HG03575 (cell line): ENCODE measurements at regions not wholly inside any gene's neighbourhood (a gene's known extent, or its start where the extent isn't known, plus 50 kb on each side); places are given as distances from the start of the nearest gene placed in this dataset.

Experiments
- ATAC-seq: cut with Tn5 transposase; IDR thresholded peaks from one replicate; pipeline ENCODE4 v1.9.1; 2021; ENCODE audit not compliant: unreplicated experiment, insufficient number of reproducible peaks, low FRiP score; ENCODE audit errors: extremely low read depth

GRCh38 chr5:74289238-74289637 is 351.3 kb downstream of the ENC1 start:
- ATAC-seq: no peak

DNA sequence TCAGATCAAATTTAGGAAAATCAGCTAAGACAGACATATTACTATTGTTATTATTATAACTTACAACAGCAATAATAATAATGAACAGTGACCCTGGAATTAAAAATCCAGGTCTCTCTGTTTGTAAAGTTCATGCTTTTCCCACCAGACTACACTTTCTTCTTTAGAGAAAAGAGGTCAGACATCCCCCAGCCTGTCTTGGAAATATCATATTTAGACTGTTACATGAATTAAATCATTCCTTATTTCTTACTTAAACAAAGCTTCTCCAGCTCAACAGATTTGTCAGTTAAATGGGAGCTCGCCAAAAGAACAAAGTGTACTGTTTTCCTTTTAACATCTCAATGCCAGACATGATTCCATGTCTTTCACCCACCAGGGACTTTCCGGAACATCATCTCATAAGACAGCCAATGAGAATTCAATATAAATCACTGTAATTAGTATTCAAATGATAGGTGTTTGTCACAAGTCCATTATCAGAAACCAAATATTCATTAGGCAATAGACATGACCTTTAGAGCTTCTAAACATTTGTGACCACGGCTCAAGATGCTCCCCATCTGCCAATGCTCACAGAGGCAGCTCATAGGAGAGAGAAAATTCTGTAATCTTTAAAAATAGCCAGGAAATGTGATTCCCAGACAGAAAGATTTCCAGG is 351.9 kb downstream of the ENC1 start:
- no peak for ATAC-seq

GRCh38 chr5:74288038-74288437 is 352.5 kb downstream of the ENC1 start:
- ATAC-seq: no peak

DNA sequence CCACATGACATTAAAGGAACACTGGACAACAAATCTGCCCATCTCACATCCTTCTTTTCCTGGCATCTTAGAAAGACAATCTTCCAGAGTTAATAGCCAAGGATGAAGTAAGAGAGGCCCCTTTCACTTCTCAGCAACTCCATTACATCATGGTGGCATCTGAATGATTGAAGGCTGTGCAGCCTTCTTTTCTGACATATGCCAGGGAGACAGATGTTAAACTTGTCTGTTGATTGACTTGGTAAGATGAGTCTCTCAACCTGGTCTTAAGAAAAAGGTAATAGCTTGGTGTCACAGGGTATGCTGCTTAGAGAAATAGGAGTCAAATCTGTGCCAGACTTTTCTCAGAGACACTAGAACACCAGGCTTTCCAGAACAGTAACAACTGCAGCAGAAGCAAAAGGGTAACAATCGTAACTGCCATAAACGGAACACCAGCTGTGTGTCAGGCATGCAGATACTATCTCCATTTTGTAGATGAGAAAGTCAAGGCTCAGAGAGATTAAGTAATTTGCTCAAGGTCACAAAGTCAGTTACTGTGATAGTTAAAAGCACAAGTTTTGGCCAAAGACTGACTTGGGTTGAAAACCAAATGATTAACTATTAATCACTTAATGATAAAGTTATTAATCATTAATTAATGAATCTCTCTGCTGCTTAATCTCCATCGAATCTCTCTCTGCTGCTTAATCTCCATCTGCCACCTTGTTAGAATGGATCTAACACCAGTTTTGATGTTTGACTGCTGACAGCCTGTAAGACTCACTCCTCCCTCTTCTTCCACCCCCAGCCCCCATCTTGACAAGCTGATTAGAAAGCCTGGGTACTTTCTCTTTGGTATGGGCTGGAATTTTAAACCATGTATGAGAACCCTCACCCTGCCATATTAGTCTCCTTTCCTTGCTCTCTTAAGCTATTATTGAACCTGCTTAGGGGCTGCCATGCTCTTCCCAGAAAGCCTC is 353.5 kb downstream of the ENC1 start:
- ATAC-seq: no peak

GRCh38 chr5:74285675-74286280 is 354.8 kb downstream of the ENC1 start:
- no peak for ATAC-seq

DNA sequence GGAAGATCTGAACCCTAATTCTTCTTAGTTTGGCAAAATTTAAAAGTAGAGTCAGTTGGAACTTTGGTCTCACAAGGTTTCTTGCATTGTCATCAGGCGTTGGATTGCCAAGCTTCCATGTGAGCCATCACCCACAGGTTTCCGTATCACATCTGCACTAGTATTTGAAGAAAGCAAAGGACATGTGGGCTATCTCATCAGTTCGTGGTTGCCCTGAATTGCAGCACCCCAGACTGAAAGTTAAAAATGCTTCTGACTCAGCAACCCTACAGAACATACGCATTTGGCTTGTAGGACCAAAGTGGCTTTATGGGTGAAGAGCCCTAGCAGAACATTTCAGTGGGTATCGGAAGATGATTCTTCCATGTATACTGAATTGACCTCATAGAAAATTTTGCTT is 358.0 kb downstream of the ENC1 start:
- no peak for ATAC-seq

GRCh38 chr5:74281166-74281565 is 359.4 kb downstream of the ENC1 start:
- ATAC-seq: no peak

DNA sequence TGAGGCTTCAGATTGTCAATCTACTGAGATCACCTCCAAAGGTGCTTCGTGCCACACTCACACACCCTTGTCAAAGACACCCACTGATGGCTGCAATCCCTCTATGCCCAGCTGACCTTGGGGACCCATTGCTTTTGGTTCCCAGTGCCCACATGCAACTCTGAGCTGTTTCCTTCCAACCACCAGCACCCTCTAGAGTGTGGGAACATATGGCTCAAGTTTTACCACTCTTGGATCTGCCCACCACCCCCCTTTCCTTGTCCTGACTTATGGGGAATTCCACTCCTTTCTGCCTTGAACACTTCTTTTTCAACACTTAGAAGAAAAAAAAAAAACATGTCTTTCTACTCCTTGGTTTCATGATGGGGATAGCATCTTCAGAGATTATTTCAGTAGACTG is 360.2 kb downstream of the ENC1 start:
- ATAC-seq: no peak

DNA sequence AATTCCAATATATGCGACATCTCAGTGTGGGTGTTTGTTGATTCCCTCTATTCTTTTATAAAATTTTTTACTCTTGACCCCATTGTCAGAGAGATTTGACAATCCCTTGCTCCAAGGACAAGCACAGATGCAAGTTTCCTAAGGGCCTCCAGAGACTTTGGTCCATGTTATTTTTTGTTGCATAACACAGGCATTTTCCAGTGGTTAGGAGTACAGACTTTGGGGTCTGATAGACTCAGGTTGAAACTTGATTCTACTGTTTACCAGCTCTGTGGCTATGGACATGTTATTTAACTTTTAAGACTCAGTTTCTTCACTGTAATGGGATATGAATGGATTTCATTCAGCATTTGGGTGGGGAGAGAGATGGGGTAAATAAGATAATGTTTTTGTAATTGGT is 361.3 kb downstream of the ENC1 start:
- ATAC-seq: no peak

DNA sequence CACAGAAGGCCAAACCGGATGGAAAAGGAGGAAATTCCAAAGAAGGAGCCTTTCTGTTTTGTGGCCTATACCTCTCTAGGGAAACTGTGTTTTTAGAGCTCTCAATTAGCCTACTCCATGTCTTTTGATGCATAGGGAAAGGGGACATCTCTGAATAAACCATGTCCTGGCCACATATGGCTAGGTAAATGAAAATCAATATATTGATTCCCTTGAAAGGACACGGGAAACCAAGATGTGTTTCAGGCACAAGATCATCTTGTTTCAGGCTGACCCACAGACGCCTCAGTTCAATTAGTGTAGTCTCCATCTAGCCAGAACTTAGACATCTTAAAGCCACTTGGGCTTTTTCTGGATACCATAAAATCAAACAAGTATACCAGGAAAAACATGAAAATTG is 363.1 kb downstream of the ENC1 start:
- ATAC-seq: no peak

GRCh38 chr5:74275171-74275992 is 365.1 kb downstream of the ENC1 start:
- ATAC-seq: no peak

- ATAC-seq: no peak
Observed at GRCh38 chr5:74274326-74274725, 366.2 kb downstream of the ENC1 start.

- ATAC-seq: no peak
Observed at GRCh38 chr5:74272831-74273451, 367.6 kb downstream of the ENC1 start.

GRCh38 chr5:74272024-74272775 is 368.3 kb downstream of the ENC1 start:
- no peak for ATAC-seq

GRCh38 chr5:74268297-74268696 is 372.2 kb downstream of the ENC1 start:
- ATAC-seq: no peak

DNA sequence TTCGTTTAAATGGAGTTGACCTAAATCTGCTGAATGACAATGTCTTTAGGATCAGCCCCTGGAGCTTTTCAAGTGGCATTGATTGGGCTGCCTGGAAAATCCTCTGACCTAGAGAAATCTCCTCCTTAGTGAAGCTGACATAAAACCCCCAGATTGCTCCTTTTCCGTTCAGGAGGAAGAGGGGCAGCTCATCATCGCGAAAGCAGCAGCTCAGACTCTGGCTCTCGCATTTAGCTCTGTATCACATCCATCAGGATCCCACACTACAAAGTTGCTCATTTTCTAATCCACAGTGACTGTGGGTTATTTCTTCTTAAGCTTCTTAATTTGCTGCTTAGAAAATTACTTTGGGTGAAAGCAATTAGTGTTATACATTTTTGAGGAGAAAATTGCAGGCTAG is 373.7 kb downstream of the ENC1 start:
- ATAC-seq: no peak

DNA sequence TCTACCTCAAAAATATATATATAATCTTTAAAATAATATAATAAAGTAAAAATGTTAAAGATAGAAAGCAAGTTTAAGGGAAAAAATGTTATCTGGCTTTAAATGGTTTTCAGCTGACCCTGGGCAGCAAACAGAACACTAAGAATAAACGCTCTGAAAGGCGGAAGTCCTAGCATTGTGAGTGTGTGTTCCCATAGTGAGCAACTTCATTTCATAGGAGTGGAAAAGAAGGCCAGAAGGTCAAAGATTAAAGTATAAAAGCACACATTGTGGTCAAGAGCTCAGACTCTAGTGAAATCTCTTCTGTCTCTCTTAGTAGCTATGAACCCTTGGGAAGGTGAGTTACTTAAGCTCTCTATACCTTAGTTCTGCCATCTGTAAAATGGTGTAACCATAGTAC is 374.4 kb downstream of the ENC1 start:
- ATAC-seq: no peak

GRCh38 chr5:74262544-74263207 is 377.9 kb downstream of the ENC1 start:
- no peak for ATAC-seq
